ENCODE measurements at regions not wholly inside any gene's neighbourhood (a gene's known extent, or its start where the extent isn't known, plus 50 kb on each side); places are given as distances from the start of the nearest gene placed in this dataset.

DNA sequence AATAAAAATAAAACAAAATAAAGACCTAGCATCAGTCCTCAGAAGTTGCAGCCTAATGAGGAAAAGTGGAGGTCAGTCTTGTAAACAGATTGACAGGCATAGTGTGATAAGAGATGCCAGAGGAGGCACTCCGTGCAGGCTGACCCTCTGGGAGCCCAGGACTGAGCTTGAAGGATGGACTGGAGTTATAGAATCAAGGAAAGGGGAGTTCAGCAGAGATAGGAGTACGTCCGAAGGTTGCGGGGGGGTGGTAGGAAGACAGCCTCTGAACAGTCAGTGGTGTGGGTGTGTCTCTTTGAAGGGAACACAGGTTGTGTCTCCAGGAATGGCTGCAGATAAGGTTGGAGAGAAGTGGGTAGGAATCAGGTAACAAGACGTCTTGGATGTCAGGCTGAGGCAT lies 126.1 kb upstream of the CPEB4 start:
- intact Hi-C loops (cut with micrococcal nuclease): no loop called here
- no peak for ATAC-seq
- no peaks in the 10 kb centered on the region for H3K36me3 Mint-ChIP-seq
- no peaks in the 10 kb centered on the region for H3K9me3 Mint-ChIP-seq
- Histone ChIP-seq H3K27me3 (ENCODE audit: control insufficient read depth, insufficient read depth, low read length) (no peaks in the 10 kb centered on the region), H3K27ac (ENCODE audit: low read length) (no peak overlapping the region), H3K36me3 (ENCODE audit: control insufficient read depth, insufficient read depth, low read length) (no peaks in the 10 kb centered on the region), H3K4me3 (ENCODE audit: low read length) (no peak overlapping the region), H3K4me1 (ENCODE audit: control insufficient read depth, insufficient read depth, low read length) (no peaks in the 10 kb centered on the region), H3K9me3 (ENCODE audit: control insufficient read depth, insufficient read depth, low read length) (no peaks in the 10 kb centered on the region)
- TF ChIP-seq CTCF (IDR thresholded peaks at IDR 0.05): no peak
- no peak overlapping the region for H3K4me3 Mint-ChIP-seq
- H3K27ac Mint-ChIP-seq: no peak overlapping the region
- 89% methylated on average over 5 of the region's 5 CpGs for WGBS (ENCODE audit: insufficient coverage)
- DNase-seq: no peak
- peaks cover 8 to 9% of the 10 kb centered on the region in 2 donors for H3K27me3 Mint-ChIP-seq (ENCODE audit: low read depth in 2 of 2)
- no peaks in the 10 kb centered on the region for H3K4me1 Mint-ChIP-seq

DNA sequence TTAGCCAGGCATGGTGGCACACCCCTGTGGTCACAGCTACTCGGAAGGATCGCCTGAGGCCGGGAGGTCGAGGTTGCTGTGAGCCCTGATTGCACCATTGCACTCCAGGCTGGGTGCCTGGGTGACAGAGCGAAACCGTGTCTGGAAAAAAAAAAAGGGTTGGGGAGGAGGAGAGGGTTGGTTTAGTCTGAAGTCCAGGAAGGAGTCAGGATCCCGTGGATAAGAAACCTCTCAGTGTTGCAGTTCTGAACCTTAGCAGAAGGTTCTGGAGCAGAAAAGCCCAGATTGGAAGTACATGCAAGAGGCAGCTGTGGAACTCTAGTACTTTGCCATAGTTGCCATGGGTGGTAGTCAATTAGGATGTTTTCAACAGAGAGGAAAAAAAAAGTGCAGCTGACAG lies 125.2 kb upstream of the CPEB4 start:
- Histone ChIP-seq H3K27me3 (ENCODE audit: control insufficient read depth, insufficient read depth, low read length) (no peaks in the 10 kb centered on the region), H3K4me1 (ENCODE audit: control insufficient read depth, insufficient read depth, low read length) (no peaks in the 10 kb centered on the region), H3K9me3 (ENCODE audit: control insufficient read depth, insufficient read depth, low read length) (no peaks in the 10 kb centered on the region), H3K27ac (ENCODE audit: low read length) (no peak overlapping the region), H3K4me3 (ENCODE audit: low read length) (no peak overlapping the region), H3K36me3 (ENCODE audit: control insufficient read depth, insufficient read depth, low read length) (no peaks in the 10 kb centered on the region)
- H3K27me3 Mint-ChIP-seq (ENCODE audit: low read depth in 2 of 2): peaks cover 7 to 8% of the 10 kb centered on the region in 2 donors
- H3K4me3 Mint-ChIP-seq: no peak overlapping the region
- ATAC-seq (no peak), DNase-seq (no peak)
- H3K36me3 Mint-ChIP-seq: no peaks in the 10 kb centered on the region
- TF ChIP-seq CTCF (IDR thresholded peaks at IDR 0.05): no peak
- 69% methylated on average over 7 of the region's 7 CpGs for WGBS (ENCODE audit: insufficient coverage)
- H3K27ac Mint-ChIP-seq: no peak overlapping the region
- intact Hi-C loops (cut with micrococcal nuclease): no loop called here
- H3K4me1 Mint-ChIP-seq: no peaks in the 10 kb centered on the region
- no peaks in the 10 kb centered on the region for H3K9me3 Mint-ChIP-seq

DNA sequence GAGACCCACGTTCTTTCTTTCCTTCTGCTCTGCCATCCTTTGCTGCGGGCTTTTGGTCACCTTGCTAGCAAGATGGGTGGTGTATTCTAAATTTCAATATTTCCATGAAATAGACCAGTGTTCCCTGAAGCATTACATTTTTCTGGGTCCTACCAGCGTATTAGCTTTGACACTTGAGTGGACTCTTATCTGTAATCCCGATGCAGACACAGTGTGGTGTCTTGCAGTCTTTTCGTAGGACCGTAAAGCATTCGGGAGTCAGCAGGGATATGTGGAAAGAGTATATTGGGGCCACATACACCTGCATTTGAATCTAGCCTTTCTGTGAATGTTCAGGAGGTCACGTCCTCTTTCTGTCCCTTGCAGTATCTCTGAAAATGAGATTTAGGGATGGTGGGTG lies 124.7 kb upstream of the CPEB4 start:
- 89% methylated on average over 7 of the region's 8 CpGs for WGBS (ENCODE audit: insufficient coverage)
- intact Hi-C loops (cut with micrococcal nuclease): no loop called here
- H3K36me3 Mint-ChIP-seq: no peaks in the 10 kb centered on the region

More for the DNA sequence above, 124.7 kb upstream of the CPEB4 start:
- Histone ChIP-seq H3K9me3 (ENCODE audit: control insufficient read depth, insufficient read depth, low read length) (no peaks in the 10 kb centered on the region), H3K27ac (ENCODE audit: low read length) (no peak overlapping the region), H3K4me3 (ENCODE audit: low read length) (no peak overlapping the region), H3K27me3 (ENCODE audit: control insufficient read depth, insufficient read depth, low read length) (no peaks in the 10 kb centered on the region), H3K36me3 (ENCODE audit: control insufficient read depth, insufficient read depth, low read length) (no peaks in the 10 kb centered on the region), H3K4me1 (ENCODE audit: control insufficient read depth, insufficient read depth, low read length) (no peaks in the 10 kb centered on the region)
- TF ChIP-seq CTCF (IDR thresholded peaks at IDR 0.05): no peak
- Mint-ChIP-seq H3K4me3 (no peak overlapping the region), H3K27ac (no peak overlapping the region), H3K4me1 (no peaks in the 10 kb centered on the region), H3K27me3 (ENCODE audit: low read depth in 2 of 2) (peaks cover 7 to 8% of the 10 kb centered on the region in 2 donors), H3K9me3 (no peaks in the 10 kb centered on the region)
- ATAC-seq (no peak), DNase-seq (no peak)
